GM21529 (cell line): ENCODE measurements at regions not wholly inside any gene's neighbourhood (a gene's known extent, or its start where the extent isn't known, plus 50 kb on each side); places are given as distances from the start of the nearest gene placed in this dataset.
"Not testable (repeated sequence)": the region's sequence is repeated elsewhere in the genome, so short reads cannot be mapped to it uniquely, and the experiment has no call there.

Source experiments
- ATAC-seq: cut with Tn5 transposase; IDR thresholded peaks from one replicate; pipeline ENCODE4 v1.9.1; 2021; ENCODE audit not compliant: unreplicated experiment

DNA sequence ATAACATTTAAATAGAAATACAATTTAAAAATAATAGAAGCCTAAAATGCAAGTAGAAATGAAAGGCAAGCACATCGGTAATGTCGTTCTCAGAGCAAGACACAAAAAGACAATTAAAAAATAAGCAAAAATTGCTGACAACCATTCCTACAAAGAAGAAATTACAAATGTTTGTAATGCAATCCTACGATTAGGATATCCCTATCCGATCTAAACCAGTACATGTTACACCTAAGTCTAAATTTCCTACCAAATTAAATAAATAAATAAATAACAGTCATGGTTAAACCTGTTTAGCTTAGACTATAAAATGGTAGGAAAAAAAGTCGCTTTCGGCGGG is 90.0 kb downstream of the ANXA2R start:
- no peak for ATAC-seq

- ATAC-seq: peak; percentile 65
Observed at GRCh38 chr5:42949348-42950115, 90.6 kb downstream of the ANXA2R start.

GRCh38 chr5:42948961-42949347 is 91.2 kb downstream of the ANXA2R start:
- peak; percentile 0 for ATAC-seq

DNA sequence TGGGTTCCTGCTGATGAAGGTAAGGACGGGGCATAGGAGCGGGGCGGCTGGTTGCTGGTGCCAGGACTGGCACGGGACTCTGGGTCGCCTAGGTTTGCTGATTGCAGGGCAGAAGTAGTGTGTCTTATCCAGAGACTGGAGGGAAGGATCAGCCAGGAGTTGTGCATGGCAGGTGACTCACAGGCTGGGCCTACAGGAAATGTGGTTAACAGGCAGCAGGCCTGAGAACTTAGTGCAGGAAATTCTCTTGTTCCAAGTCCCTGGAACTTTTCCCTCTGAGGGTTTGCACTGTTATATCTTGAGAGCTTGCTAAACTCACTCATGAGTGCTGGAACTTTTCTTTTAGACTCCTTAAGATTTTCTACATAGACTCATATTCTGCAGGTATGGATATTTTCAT is 95.1 kb downstream of the ANXA2R start:
- ATAC-seq: no peak

DNA sequence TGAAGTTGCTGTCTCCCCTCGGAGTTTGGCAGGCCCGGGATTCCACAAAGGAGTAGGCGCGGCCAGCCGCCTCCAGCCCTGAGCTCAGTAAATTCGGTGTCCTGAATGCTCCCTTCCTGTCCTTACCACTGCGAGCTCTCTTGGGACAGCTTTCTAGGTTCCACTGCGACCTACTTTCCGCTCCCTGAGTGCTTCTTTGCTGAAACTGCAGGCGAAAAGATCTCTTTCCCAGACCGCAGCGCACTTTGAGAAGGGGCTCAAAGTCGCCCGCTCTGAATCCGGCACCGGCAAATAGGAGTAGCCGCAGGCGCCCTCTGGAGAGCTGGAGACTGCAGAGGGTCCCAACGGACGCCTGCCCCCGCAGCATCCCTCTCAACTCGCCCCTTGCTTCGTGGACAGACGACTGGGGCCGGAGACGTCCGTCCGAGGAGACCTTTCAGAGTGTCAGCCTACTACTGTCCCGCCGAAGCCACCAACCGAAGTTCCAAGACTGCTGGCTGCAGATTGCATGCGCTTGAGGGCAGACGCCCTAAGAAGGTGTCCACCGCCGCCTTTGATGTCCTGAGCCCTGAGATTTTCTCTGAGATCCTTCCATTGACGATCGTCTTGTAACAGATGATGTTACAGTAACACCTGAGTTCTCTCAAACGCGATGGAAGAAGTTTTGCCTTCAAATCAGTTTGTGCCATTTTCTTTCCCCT is 96.0 kb downstream of the ANXA2R start:
- ATAC-seq: no peak

DNA sequence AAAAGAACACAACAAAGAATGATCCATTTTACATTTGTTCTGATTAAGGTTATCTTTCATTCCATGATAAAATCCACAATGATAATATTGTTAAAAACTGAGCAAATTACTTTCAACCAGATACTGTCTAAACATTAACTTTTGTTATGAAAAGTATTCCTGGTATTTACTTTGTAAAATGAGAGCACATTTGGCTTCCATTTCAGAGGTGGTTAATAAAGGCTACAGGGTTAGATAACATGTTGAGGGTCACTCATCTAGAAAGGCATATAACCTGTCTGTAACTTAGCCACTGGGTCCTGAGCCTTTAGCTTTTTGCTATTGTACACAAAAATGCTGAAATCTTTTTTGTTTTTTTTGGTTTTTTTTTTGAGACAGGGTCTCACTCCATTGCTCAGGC is 99.3 kb downstream of the ANXA2R start:
- no peak for ATAC-seq

- not testable (repeated sequence) for ATAC-seq
Observed at GRCh38 chr5:42932011-42932410, 108.1 kb downstream of the ANXA2R start.

DNA sequence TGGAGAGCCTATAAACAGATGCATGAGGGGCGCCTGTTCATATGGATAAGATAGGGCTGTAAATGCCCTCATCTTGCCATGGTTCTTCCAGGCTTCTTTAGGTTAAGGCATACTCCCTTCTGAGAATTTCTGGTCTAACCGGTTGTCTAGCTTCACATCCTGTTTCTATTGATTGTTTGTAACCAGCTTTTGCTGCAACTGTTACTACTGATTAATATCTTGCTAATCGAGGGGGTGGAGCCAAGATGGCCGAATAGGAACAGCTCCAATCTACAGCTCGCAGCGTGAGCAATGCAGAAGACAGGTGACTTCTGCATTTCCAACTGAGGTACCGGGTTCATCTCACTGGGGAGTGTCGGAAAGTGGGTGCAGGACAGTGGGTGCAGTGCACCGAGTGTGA is 108.7 kb downstream of the ANXA2R start:
- not testable (repeated sequence) for ATAC-seq

DNA sequence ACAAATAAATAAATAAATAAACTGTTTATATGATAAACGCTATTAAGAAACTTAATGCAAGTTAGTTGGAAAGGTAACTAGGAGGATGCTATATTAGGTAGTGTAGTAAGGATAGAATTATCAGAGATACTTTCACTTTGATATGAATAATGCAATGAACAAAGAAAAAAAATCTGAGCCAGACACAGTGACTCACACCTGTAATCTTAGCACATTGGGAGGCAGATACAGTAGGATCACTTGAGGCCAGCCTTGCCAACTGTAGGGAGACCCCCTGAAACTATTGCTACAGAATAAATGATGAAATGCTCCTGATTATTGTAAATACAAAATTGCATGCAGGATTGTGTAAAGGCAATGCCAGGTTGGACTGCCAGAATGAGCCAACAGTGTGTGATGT is 109.2 kb downstream of the ANXA2R start:
- ATAC-seq: no peak

DNA sequence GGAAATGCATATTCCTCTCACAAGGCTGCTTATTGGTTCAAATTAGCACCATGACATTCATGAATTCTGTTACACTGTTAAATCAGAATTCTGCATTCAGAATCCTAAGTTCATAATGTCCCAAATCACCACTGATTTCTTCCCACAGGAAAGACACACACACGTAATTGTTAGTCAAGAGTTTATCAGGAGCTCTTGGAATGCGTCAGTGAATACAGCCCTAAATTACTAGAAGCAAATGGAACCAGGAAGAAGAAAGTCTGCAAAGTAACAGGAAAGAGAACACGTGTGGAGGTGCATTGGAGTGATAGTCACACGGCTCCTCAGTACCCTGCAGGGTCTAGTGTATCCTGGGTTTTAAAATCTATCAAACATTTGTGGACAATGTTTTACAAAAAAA is 110.2 kb downstream of the ANXA2R start:
- no peak for ATAC-seq

GRCh38 chr5:42927730-42928129 is 112.4 kb downstream of the ANXA2R start:
- peak; percentile 68 for ATAC-seq

DNA sequence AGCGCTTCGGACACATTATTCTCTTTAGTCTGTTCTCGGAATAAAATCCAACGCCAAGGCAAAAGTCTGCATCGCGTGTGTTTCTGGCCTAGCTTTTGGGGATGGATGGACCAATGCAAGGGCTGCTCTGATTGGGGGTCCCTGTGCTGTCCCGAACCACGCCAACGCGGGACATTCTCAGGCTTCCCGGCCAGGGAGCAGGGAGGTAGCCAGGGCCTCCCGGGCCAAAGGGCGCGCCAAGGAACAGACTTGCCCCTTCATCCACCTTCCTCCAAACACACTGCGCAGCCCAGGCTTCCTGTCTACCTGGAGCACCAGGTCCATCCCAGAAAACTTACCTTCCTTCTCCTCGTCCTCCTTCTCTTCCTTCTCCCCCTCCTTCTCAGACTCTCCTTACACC is 113.0 kb upstream of the SELENOP start:
- ATAC-seq: no peak

DNA sequence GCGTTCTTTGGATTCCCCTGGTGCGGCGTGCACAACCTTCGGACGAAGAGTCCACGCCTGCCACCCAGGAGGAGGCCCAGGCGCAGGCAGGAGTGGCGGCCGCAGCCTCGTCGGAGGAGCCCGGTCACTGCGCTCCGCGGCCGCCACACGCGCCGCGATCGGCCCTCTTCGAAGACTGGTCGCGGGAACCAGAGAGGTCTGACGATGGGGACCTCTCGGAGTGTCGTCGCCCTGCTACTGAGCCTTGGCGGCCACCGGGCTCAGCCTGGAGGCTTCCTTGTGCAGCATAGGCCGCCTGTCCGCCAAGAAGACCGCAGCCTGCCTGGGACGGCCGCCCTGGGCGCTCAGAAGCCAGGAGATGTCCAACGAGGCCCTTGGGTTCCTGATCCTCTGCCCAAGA is 112.5 kb upstream of the SELENOP start:
- ATAC-seq: no peak

GRCh38 chr5:42923710-42924109 is 112.0 kb upstream of the SELENOP start:
- no peak for ATAC-seq

DNA sequence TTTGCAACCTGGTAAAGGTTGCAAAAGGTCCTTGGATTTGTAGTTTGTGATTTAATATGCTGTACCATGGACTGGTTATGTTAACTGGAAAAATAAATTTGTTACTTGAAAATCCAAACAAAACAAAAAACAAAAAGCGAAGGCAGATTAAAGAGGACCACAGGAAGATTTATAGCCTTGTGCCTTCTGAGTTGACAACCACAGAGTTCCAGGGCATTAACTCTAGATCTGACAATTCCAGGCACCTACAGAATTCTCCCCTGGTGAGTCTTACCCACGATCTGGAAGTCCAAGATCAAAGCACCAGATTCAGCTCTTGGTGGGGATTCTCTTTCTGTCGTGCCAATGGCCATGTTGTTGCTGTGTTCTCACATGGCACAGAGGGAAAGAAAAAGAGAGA is 107.9 kb upstream of the SELENOP start:
- ATAC-seq: no peak

- ATAC-seq: no peak
Observed at GRCh38 chr5:42915306-42915866, 103.7 kb upstream of the SELENOP start.

- ATAC-seq: no peak
Observed at GRCh38 chr5:42912184-42912798, 100.6 kb upstream of the SELENOP start.

GRCh38 chr5:42908509-42909488 is 97.1 kb upstream of the SELENOP start:
- ATAC-seq: peak; percentile 88

DNA sequence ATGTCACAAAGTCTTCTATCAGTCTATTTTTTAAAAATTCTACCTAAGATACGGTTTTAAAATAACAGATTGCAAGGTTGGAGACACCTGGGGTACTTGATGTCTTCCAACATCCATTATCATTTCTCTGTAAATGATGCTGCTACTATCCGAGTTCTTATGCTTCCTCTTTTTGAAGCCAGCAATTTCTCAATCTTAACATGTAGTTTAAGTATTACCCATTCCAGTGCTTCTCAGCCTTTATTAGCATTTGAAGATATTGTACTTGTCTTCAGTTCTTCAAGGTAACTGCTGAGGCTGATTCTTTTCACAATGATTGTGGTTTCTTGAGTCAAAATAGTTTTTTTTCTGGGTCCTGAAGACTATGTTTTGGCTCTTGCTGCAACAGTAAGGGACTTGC is 96.4 kb upstream of the SELENOP start:
- peak; percentile 6 for ATAC-seq

DNA sequence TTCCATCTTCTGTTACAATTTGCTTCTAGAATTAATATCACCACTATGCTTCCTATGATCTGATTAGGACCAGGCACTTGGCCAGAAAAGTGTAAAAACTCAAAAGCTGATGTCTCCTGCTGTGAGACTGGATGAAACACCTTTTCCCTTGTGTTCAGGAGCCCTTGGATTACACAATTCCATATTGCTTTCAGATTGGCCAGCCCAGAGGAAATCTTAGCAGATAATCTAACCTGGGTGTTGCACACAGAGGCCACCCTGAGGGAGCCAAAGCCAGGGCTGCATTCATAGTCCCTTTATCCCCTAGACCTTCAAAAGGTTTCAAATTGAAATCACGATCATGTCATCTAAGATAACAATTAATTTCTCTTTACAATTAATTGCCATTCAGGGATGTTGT is 94.1 kb upstream of the SELENOP start:
- no peak for ATAC-seq

DNA sequence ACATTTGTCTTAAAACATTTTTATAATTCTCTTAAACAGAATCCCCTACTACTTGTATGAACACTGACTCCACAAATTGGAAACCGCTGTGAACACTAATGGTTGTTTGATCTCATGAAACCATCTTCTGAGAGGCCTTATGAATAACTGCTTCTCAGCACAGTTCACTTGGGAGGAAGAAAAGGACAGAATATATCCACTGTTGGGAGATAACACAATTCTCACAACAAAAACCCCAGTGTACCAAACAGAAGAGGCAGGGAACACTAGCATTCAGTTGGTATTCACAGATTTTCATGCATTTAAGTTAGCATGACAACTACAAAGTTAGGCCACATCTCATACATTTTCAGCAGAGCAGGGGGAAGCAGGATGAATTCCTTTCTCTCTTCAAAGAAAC is 89.0 kb upstream of the SELENOP start:
- no peak for ATAC-seq
